ENCODE measurements at regions not wholly inside any gene's neighbourhood (a gene's known extent, or its start where the extent isn't known, plus 50 kb on each side); places are given as distances from the start of the nearest gene placed in this dataset.

DNA sequence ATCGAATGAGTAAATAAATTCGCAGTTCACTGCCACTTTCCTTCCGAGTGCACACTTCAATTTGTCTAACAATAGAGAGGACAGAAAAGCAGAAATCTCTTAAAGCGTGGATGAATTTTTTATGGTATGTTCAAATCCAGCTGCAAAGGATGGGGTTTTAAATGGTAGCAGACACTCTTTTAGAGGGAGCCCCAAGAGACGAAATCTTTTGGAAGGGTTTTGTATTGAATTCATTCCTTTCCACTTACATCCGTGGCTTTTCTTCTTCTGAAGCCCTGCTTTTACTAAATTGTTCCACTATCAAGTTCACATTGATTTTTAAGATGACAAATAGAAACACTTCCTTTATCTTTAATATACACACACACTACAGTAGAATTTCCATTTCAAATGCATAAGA lies 680.7 kb downstream of the NR4A2 start:
- H2BK20ac ChIP-seq (ENCODE audit: low read length), result no peak overlapping the region
- H3K56ac ChIP-seq (replicated peaks; ENCODE audit: insufficient read length, low read depth, low read length), result no peak overlapping the region
- no peak overlapping the region for H3K4me2 ChIP-seq (ENCODE audit: insufficient read depth in 1 of 2, low read depth in 2 of 2, low read length in 2 of 2)
- no peak overlapping the region for H3K4ac ChIP-seq (replicated peaks; ENCODE audit: insufficient read length, low read depth, low read length)
- FAIRE-seq (no peak), DNase-seq (ENCODE audit: low read depth in 1 of 2, low spot score in 2 of 2) (no peak)
- no peak overlapping the region for H3K18ac ChIP-seq (ENCODE audit: extremely low read depth, low read length)
- POLR2A ChIA-PET (ENCODE audit: partially characterized antibody), result no interaction called here
- no peak overlapping the region for H4K8ac ChIP-seq (ENCODE audit: extremely low read depth, insufficient read depth, low read length)
- no peak overlapping the region for H3K14ac ChIP-seq (ENCODE audit: insufficient read length)
- no peaks in the 10 kb centered on the region for H4K20me1 ChIP-seq (replicated peaks in 1 of 2; ENCODE audit: control insufficient read depth in 1 of 2, insufficient read depth in 2 of 2, low read length in 2 of 2)
- CTCF ChIA-PET (ENCODE audit: partially characterized antibody), result no interaction called here
- WGBS, 2 experiments (ENCODE audit: extremely low coverage in 1 of 2, insufficient coverage in 1 of 2, insufficient read length in 1 of 2, insufficient replicate concordance in 2 of 2, low coverage in 1 of 2, low lambda C conversion rate in 2 of 2, missing lambda C conversion rate in 1 of 2), result 85% methylated on average over 6 of the region's 6 CpGs; no CpG with 5 or more reads in 1 of the 2 experiments
- H3K27me3 ChIP-seq (replicated peaks in 1 of 4; ENCODE audit: control insufficient read depth in 3 of 4, extremely low read depth in 1 of 4, insufficient read depth in 3 of 4, low read length in 3 of 4), result no peaks in the 10 kb centered on the region
- no peak overlapping the region for H4K91ac ChIP-seq (replicated peaks; ENCODE audit: insufficient read length, low read length)
- no peaks in the 10 kb centered on the region for H3K4me1 ChIP-seq (replicated peaks in 1 of 4; ENCODE audit: control insufficient read depth in 3 of 4, insufficient read depth in 4 of 4, low read length in 3 of 4)
- no peak overlapping the region for H2BK15ac ChIP-seq (ENCODE audit: low read length)
- no peak overlapping the region for H3K27ac ChIP-seq (ENCODE audit: low read depth, low read length)
- H3K4me3 ChIP-seq (ENCODE audit: extremely low read depth in 1 of 4, insufficient read depth in 2 of 4, low read depth in 3 of 4, low read length in 4 of 4), result no peak overlapping the region
- no peak overlapping the region for H2AK5ac ChIP-seq (ENCODE audit: low read depth, low read length)
- H2BK5ac ChIP-seq (ENCODE audit: low read depth, low read length), result no peak overlapping the region
- H2BK120ac ChIP-seq (replicated peaks; ENCODE audit: low read depth, low read length), result no peak overlapping the region
- no peak overlapping the region for H2AFZ ChIP-seq (ENCODE audit: low read length)
- no peaks in the 10 kb centered on the region for H3K23me2 ChIP-seq (ENCODE audit: low read depth, low read length)
- H2BK12ac ChIP-seq (ENCODE audit: low read depth, low read length), result no peak overlapping the region
- H3K9me3 ChIP-seq (ENCODE audit: insufficient read depth in 2 of 2, low read depth in 1 of 2, low read length in 1 of 2), result no peaks in the 10 kb centered on the region
- no peak overlapping the region for H3K9ac ChIP-seq (replicated peaks in 1 of 4; ENCODE audit: extremely low read depth in 1 of 4, low read depth in 3 of 4, low read length in 3 of 4)
- H3K36me3 ChIP-seq (ENCODE audit: control insufficient read depth in 2 of 4, insufficient read depth in 4 of 4, low read length in 3 of 4), result no peaks in the 10 kb centered on the region
- TF ChIP-seq SP4 (IDR thresholded peaks at IDR 0.05; ENCODE audit: low read length), result no peak
- TF ChIP-seq CTBP2 (IDR thresholded peaks at IDR 0.05; ENCODE audit: borderline replicate concordance, insufficient read depth, insufficient read length, low read length), result no peak
- TF ChIP-seq SIRT6 (IDR thresholded peaks at IDR 0.05; ENCODE audit: low read length), result no peak
- no peak for TF ChIP-seq SRF (IDR thresholded peaks at IDR 0.05; ENCODE audit: low read depth, low read length)
- TF ChIP-seq YY1 (IDR thresholded peaks at IDR 0.05; ENCODE audit: low read depth, low read length), result no peak
- TF ChIP-seq SIN3A (conservative IDR thresholded peaks at IDR 0.05 in 1 of 2, IDR thresholded peaks at IDR 0.05 in 1 of 2; ENCODE audit: low read depth in 1 of 2, low read length in 2 of 2), result no peak
- no peak for TF ChIP-seq TAF7 (optimal IDR thresholded peaks at IDR 0.05; ENCODE audit: borderline replicate concordance, low read depth, low read length)
- TF ChIP-seq KDM4A (IDR thresholded peaks at IDR 0.05; ENCODE audit: low read depth, low read length, severe bottlenecking), result no peak
- TF ChIP-seq TCF12 (IDR thresholded peaks at IDR 0.05; ENCODE audit: low read depth, low read length), result no peak
- no peak for TF ChIP-seq BRCA1 (IDR thresholded peaks at IDR 0.05; ENCODE audit: low read depth, low read length)
- no peak for TF ChIP-seq KDM5A (IDR thresholded peaks at IDR 0.05; ENCODE audit: low read length)
- TF ChIP-seq RXRA (IDR thresholded peaks at IDR 0.05; ENCODE audit: insufficient read depth, low read depth, low read length), result no peak
- TF ChIP-seq JUN (IDR thresholded peaks at IDR 0.05; ENCODE audit: low read depth, low read length), result no peak
- H3K79me2 ChIP-seq (ENCODE audit: control insufficient read depth in 1 of 2, insufficient read depth in 2 of 2, low read length in 2 of 2), result no peaks in the 10 kb centered on the region
- H3K79me1 ChIP-seq (ENCODE audit: low read depth, low read length), result no peaks in the 10 kb centered on the region
- no peak overlapping the region for H4K5ac ChIP-seq (ENCODE audit: insufficient read length, low read depth, low read length)
- no peak overlapping the region for H3K23ac ChIP-seq (ENCODE audit: insufficient read length)

Data from H1 (cell line).